Mesodermal cell (in vitro differentiated cells): ENCODE measurements at regions not wholly inside any gene's neighbourhood (a gene's known extent, or its start where the extent isn't known, plus 50 kb on each side); places are given as distances from the start of the nearest gene placed in this dataset.
"Not testable (repeated sequence)": the region's sequence is repeated elsewhere in the genome, so short reads cannot be mapped to it uniquely, and the experiment has no call there.

Experiments
- H3K27ac ChIP-seq: 2 replicates; pipeline ENCODE4 v1.7.0; 2013; ENCODE audit warnings: mild to moderate bottlenecking, low read depth, low read length, moderate library complexity; ENCODE audit not compliant: severe bottlenecking
- H3K36me3 ChIP-seq: 2 replicates; pipeline ENCODE4 v1.7.1; 2013; ENCODE audit warnings: mild to moderate bottlenecking, low read length, moderate library complexity; ENCODE audit not compliant: control insufficient read depth, insufficient read depth
- H3K4me1 ChIP-seq: one replicate; pipeline ENCODE4 v1.7.1; 2013; ENCODE audit warnings: mild to moderate bottlenecking, low read length; ENCODE audit not compliant: insufficient read depth, control insufficient read depth, poor library complexity, severe bottlenecking
- H3K4me3 ChIP-seq: 2 replicates; pipeline ENCODE4 v1.7.0; 2013; ENCODE audit warnings: low read length, control low read depth, mild to moderate bottlenecking; ENCODE audit not compliant: insufficient read depth, poor library complexity, severe bottlenecking; ENCODE audit errors: extremely low read depth
- H3K9me3 ChIP-seq: 2 replicates; pipeline ENCODE4 v1.7.1; 2013; ENCODE audit warnings: mild to moderate bottlenecking, low read length, moderate library complexity; ENCODE audit not compliant: control insufficient read depth
- WGBS, 2 experiments: methylation state at CpG; one replicate each; pipeline ENCODE4 v1.1.5; 2013; ENCODE audit warnings: missing lambda C conversion rate in 2 of 2; ENCODE audit not compliant: insufficient coverage in 2 of 2; 5-methylcytosine and 5-hydroxymethylcytosine counted together

GRCh38 chr18:22566703-22567420 lies 149.1 kb upstream of the CTAGE1 start:
- Histone ChIP-seq H3K4me1 (peaks cover 19% of the 10 kb centered on the region), H3K9me3 (no peaks in the 10 kb centered on the region), H3K4me3 (no peak overlapping the region), H3K27ac (no peak overlapping the region), H3K36me3 (no peaks in the 10 kb centered on the region)
- 90 to 100% methylated on average over 1 to 2 of the region's 3 CpGs for WGBS, 2 experiments

- no peaks in the 10 kb centered on the region for H3K9me3 ChIP-seq
- H3K4me3 ChIP-seq, result no peak overlapping the region
- no peaks in the 10 kb centered on the region for H3K36me3 ChIP-seq
- H3K27ac ChIP-seq, result no peak overlapping the region
- peaks cover 15% of the 10 kb centered on the region for H3K4me1 ChIP-seq
Measured at GRCh38 chr18:22567794-22568193, 150.1 kb upstream of the CTAGE1 start.

GRCh38 chr18:22570492-22570891 lies 152.8 kb upstream of the CTAGE1 start:
- 38 to 70% methylated on average over 2 to 3 of the region's 4 CpGs for WGBS, 2 experiments
- Histone ChIP-seq H3K4me3 (no peak overlapping the region), H3K9me3 (no peaks in the 10 kb centered on the region), H3K36me3 (no peaks in the 10 kb centered on the region), H3K27ac (no peak overlapping the region), H3K4me1 (no peaks in the 10 kb centered on the region)

GRCh38 chr18:22572341-22572740 lies 154.6 kb upstream of the CTAGE1 start:
- Histone ChIP-seq H3K4me1 (no peaks in the 10 kb centered on the region), H3K4me3 (no peak overlapping the region), H3K36me3 (no peaks in the 10 kb centered on the region), H3K9me3 (no peaks in the 10 kb centered on the region), H3K27ac (no peak overlapping the region)
- WGBS, 2 experiments, result no CpG with 5 or more reads among the region's 1 CpG

GRCh38 chr18:22579271-22579670 lies 161.6 kb upstream of the CTAGE1 start:
- Histone ChIP-seq H3K27ac (no peak overlapping the region), H3K9me3 (no peaks in the 10 kb centered on the region), H3K4me1 (no peaks in the 10 kb centered on the region), H3K4me3 (no peak overlapping the region), H3K36me3 (no peaks in the 10 kb centered on the region)
- 80 to 100% methylated on average over 1 of the region's 5 CpGs for WGBS, 2 experiments

GRCh38 chr18:22585333-22585732 lies 167.6 kb upstream of the CTAGE1 start:
- H3K36me3 ChIP-seq, result no peaks in the 10 kb centered on the region
- no peaks in the 10 kb centered on the region for H3K9me3 ChIP-seq
- no peaks in the 10 kb centered on the region for H3K4me1 ChIP-seq
- no CpG with 5 or more reads among the region's 1 CpG for WGBS, 2 experiments
- H3K4me3 ChIP-seq, result no peak overlapping the region
- no peak overlapping the region for H3K27ac ChIP-seq

GRCh38 chr18:22585821-22586220 lies 168.1 kb upstream of the CTAGE1 start:
- Histone ChIP-seq H3K4me1 (no peaks in the 10 kb centered on the region), H3K4me3 (no peak overlapping the region), H3K27ac (no peak overlapping the region), H3K36me3 (no peaks in the 10 kb centered on the region), H3K9me3 (no peaks in the 10 kb centered on the region)
- WGBS, 2 experiments, result 100% methylated on average over 1 of the region's 2 CpGs; no CpG with 5 or more reads in 1 of the 2 experiments

GRCh38 chr18:22591222-22591621 lies 173.5 kb upstream of the CTAGE1 start:
- Histone ChIP-seq H3K9me3 (no peaks in the 10 kb centered on the region), H3K36me3 (no peaks in the 10 kb centered on the region), H3K4me1 (no peaks in the 10 kb centered on the region), H3K4me3 (no peak overlapping the region), H3K27ac (no peak overlapping the region)
- WGBS, 2 experiments, result 90 to 100% methylated on average over 1 of the region's 1 CpG

- no peaks in the 10 kb centered on the region for H3K9me3 ChIP-seq
- no peaks in the 10 kb centered on the region for H3K36me3 ChIP-seq
- no peak overlapping the region for H3K4me3 ChIP-seq
- H3K4me1 ChIP-seq, result no peaks in the 10 kb centered on the region
- no peak overlapping the region for H3K27ac ChIP-seq
- WGBS, 2 experiments, result 80 to 89% methylated on average over 4 of the region's 4 CpGs
Measured at GRCh38 chr18:22594155-22594690, 176.5 kb upstream of the CTAGE1 start.

- Histone ChIP-seq H3K4me3 (no peak overlapping the region), H3K36me3 (no peaks in the 10 kb centered on the region), H3K27ac (no peak overlapping the region), H3K4me1 (peaks cover 4% of the 10 kb centered on the region), H3K9me3 (no peaks in the 10 kb centered on the region)
- WGBS, 2 experiments, result 90 to 95% methylated on average over 4 to 5 of the region's 5 CpGs
Measured at GRCh38 chr18:22601481-22601880, 183.8 kb upstream of the CTAGE1 start.

GRCh38 chr18:22602456-22602855 lies 184.7 kb upstream of the CTAGE1 start:
- not testable (repeated sequence) for H3K9me3 ChIP-seq, H3K27ac ChIP-seq, H3K4me3 ChIP-seq, H3K36me3 ChIP-seq
- 100% methylated on average over 2 of the region's 3 CpGs; no CpG with 5 or more reads in 1 of the 2 experiments for WGBS, 2 experiments
- H3K4me1 ChIP-seq, result peaks cover 11% of the 10 kb centered on the region
